ENCODE measurements at regions not wholly inside any gene's neighbourhood (a gene's known extent, or its start where the extent isn't known, plus 50 kb on each side); places are given as distances from the start of the nearest gene placed in this dataset.

DNA sequence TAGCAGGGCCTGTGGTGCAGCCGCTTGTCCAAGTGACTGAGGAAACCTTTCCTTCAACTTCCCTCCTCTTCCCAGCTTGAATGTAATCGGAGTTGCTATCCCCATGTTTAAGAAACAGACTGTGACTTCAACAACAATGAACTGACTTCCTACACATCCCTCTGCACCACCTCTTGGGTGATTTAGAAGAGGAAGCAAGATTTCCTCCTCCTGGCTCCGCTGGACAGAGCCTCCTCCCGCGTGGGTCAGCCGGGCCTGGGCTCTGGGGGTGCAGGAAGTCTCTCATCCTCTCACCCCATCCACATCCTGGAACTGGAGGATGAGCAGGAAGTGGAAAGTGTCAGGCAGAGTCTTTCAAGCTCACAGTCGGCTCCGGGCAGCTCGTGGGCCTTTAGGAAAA is 84.3 kb downstream of the GATA6 start:
- Histone ChIP-seq H3K36me3 (no peaks in the 10 kb centered on the region), H3K27ac (no peak overlapping the region), H3K4me3 (ENCODE audit: low read depth in 1 of 2, low read length in 1 of 2) (no peak overlapping the region), H3K9me3 (no peaks in the 10 kb centered on the region), H3K4me1 (ENCODE audit: control insufficient read depth in 1 of 2, insufficient read depth in 1 of 2, low read depth in 1 of 2, low read length in 1 of 2) (no peaks in the 10 kb centered on the region), H3K27me3 (peaks cover 17% of the 10 kb centered on the region)
- TF ChIP-seq, protein P1, sequence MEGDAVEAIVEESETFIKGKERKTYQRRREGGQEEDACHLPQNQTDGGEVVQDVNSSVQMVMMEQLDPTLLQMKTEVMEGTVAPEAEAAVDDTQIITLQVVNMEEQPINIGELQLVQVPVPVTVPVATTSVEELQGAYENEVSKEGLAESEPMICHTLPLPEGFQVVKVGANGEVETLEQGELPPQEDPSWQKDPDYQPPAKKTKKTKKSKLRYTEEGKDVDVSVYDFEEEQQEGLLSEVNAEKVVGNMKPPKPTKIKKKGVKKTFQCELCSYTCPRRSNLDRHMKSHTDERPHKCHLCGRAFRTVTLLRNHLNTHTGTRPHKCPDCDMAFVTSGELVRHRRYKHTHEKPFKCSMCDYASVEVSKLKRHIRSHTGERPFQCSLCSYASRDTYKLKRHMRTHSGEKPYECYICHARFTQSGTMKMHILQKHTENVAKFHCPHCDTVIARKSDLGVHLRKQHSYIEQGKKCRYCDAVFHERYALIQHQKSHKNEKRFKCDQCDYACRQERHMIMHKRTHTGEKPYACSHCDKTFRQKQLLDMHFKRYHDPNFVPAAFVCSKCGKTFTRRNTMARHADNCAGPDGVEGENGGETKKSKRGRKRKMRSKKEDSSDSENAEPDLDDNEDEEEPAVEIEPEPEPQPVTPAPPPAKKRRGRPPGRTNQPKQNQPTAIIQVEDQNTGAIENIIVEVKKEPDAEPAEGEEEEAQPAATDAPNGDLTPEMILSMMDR (IDR thresholded peaks at IDR 0.05), result no peak

DNA sequence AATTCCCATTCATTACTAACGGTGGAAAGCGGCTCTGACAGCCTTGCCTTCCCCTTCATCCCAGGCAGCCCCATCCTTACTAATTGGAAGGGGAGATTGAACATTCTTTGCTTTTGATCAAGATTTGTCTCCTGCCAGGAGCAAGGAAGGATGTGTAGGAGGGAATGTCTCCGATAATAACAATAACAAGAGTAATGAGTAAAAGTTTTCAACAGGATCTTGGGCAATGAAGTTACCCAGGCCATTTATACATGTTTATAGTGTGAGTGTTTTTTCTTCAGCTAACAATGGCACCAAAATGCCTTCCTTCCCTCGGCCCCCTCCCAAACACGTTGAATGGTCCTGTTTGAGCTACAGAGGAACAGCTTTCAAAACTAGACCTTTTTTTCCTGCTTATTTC is 83.8 kb downstream of the GATA6 start:
- Histone ChIP-seq H3K36me3 (no peaks in the 10 kb centered on the region), H3K9me3 (no peaks in the 10 kb centered on the region), H3K4me1 (ENCODE audit: control insufficient read depth in 1 of 2, insufficient read depth in 1 of 2, low read depth in 1 of 2, low read length in 1 of 2) (no peaks in the 10 kb centered on the region), H3K27ac (no peak overlapping the region), H3K27me3 (peaks cover 17% of the 10 kb centered on the region), H3K4me3 (ENCODE audit: low read depth in 1 of 2, low read length in 1 of 2) (no peak overlapping the region)
- TF ChIP-seq, protein P1 (IDR thresholded peaks at IDR 0.05), result no peak
